Thymus (tissue), 11 donors: ENCODE measurements at regions not wholly inside any gene's neighbourhood (a gene's known extent, or its start where the extent isn't known, plus 50 kb on each side); places are given as distances from the start of the nearest gene placed in this dataset.
"Not testable (repeated sequence)": the region's sequence is repeated elsewhere in the genome, so short reads cannot be mapped to it uniquely, and the experiment has no call there.

Source experiments
- DNase-seq, 9 donors: peaks; one replicate each; pipeline ENCODE4 v3.0.0-alpha.2; 2013; ENCODE audit warnings: low spot score in 9 of 9, low read depth in 6 of 9, missing footprints in 1 of 9
- H3K27ac ChIP-seq, 2 donors: one replicate each; pipeline ENCODE4 v1.5.1; 2013; ENCODE audit warnings: control low read depth in 1 of 2, low read depth in 1 of 2, low read length in 1 of 2, mild to moderate bottlenecking in 1 of 2, moderate library complexity in 1 of 2
- H3K27me3 ChIP-seq, 2 donors: one replicate each; pipeline ENCODE4 v1.5.1; 2013; ENCODE audit warnings: low read length in 1 of 2; ENCODE audit not compliant: control insufficient read depth in 2 of 2, insufficient read depth in 1 of 2
- H3K36me3 ChIP-seq, 2 donors: one replicate each; pipeline ENCODE4 v1.5.1; 2013; ENCODE audit warnings: low read length in 1 of 2, mild to moderate bottlenecking in 1 of 2, moderate library complexity in 1 of 2; ENCODE audit not compliant: control insufficient read depth in 2 of 2, insufficient read depth in 2 of 2
- H3K4me1 ChIP-seq, 2 donors: one replicate each; pipeline ENCODE4 v1.5.1; 2013; ENCODE audit warnings: low read length in 2 of 2; ENCODE audit not compliant: control insufficient read depth in 2 of 2, insufficient read depth in 2 of 2
- H3K4me3 ChIP-seq, 2 donors: one replicate each; pipeline ENCODE4 v1.5.1; 2013; ENCODE audit warnings: low read length in 2 of 2, control low read depth in 1 of 2, mild to moderate bottlenecking in 1 of 2
- H3K9me3 ChIP-seq, 2 donors: one replicate each; pipeline ENCODE4 v1.5.1; 2013; ENCODE audit warnings: low read length in 1 of 2, mild to moderate bottlenecking in 1 of 2; ENCODE audit not compliant: control insufficient read depth in 2 of 2, insufficient read depth in 1 of 2
- WGBS: extraction: QIAGEN DNeasy Blood & Tissue Kit; methylation state at CpG from one replicate; pipeline ENCODE4 v1.1.7; 2013; 5-methylcytosine and 5-hydroxymethylcytosine counted together
- donor health status: healthy.

DNA sequence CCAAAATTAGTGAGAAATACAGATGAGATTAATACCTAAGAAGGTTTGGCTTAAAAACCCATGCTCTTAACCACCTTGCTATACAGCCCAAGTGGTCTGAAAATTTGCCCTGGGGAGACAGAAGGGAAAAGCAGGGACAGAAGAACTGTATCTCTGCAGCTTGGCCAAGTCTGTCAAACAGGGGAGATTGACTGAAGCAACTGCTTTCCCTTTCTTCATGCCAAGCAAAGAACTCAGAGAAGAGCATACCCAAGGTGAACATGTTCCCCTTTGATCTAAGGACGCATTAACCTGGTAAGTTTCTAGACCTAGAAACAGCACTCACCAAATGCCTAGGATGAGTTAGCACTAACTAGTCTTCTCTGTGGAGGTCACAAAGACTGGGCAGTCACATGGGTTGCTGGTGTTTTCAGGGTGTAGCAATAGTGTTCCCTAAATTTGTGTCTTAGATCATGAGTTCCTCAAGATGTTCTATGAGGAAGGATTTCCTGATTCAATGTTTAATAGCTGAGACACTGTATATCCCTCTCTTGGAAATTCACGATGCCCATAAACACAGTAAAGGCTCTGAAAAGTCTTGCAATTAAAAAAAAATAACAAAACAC, 75.6 kb upstream of the GRAMD1B start:
- peaks cover 4 to 11% of the 10 kb centered on the region in 2 donors for H3K27me3 ChIP-seq
- DNase-seq, result no peak
- peaks cover 2 to 16% of the 10 kb centered on the region in 2 donors for H3K4me1 ChIP-seq
- WGBS, result 95% methylated on average over 2 of the region's 2 CpGs
- H3K27ac ChIP-seq, result no peak overlapping the region
- H3K4me3 ChIP-seq, result no peak overlapping the region
- no peaks in the 10 kb centered on the region for H3K9me3 ChIP-seq
- no peaks in the 10 kb centered on the region for H3K36me3 ChIP-seq

DNA sequence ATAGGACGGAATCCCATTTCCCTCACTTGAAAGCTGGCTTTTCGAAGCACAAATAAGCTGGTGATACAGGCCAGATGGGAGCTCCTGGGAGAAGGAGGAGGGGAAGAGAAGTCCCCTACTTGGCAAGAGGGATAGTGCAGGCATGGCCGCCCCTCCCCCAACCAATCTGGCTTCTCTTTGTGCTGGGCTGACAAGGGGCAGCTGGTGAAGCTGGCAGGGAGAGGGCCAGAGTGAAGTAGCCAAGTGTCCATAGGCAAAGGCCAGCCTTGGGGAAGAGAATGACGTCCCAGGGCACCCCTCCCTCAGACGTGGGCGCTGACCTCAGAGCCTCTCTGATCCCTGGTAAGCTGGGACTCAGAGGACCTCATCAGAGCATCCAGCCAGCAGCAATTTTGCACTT, 78.7 kb upstream of the GRAMD1B start:
- Histone ChIP-seq H3K27ac (no peak overlapping the region), H3K36me3 (no peaks in the 10 kb centered on the region), H3K9me3 (no peaks in the 10 kb centered on the region), H3K4me1 (no peaks in the 10 kb centered on the region), H3K4me3 (no peak overlapping the region), H3K27me3 (no peaks in the 10 kb centered on the region)
- no peak for DNase-seq
- WGBS, result 96% methylated on average over 6 of the region's 6 CpGs

DNA sequence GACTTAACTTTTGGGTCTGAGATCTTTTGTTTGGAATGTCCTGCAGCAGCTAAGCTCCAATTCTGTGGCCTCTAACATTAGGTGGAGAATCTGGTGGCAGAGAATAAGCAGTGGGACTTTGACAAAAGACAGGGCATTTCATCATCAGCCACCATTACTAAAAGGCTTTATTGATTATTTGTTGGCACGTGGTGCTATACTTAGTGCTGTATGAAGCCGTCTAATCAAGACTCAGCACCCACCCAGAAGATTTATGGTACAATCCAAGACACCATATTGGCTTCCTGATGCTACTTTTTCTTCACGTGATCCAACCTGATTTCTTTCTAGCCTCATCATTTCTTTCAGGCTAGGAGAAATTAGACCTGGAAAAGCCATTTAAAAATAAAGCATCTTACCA, 80.7 kb upstream of the GRAMD1B start:
- Histone ChIP-seq H3K27ac (no peak overlapping the region), H3K27me3 (no peaks in the 10 kb centered on the region), H3K4me3 (no peak overlapping the region), H3K9me3 (no peaks in the 10 kb centered on the region), H3K36me3 (no peaks in the 10 kb centered on the region), H3K4me1 (peaks cover 0 to 3% of the 10 kb centered on the region in 2 donors)
- 96% methylated on average over 3 of the region's 3 CpGs for WGBS
- DNase-seq, result no peak

DNA sequence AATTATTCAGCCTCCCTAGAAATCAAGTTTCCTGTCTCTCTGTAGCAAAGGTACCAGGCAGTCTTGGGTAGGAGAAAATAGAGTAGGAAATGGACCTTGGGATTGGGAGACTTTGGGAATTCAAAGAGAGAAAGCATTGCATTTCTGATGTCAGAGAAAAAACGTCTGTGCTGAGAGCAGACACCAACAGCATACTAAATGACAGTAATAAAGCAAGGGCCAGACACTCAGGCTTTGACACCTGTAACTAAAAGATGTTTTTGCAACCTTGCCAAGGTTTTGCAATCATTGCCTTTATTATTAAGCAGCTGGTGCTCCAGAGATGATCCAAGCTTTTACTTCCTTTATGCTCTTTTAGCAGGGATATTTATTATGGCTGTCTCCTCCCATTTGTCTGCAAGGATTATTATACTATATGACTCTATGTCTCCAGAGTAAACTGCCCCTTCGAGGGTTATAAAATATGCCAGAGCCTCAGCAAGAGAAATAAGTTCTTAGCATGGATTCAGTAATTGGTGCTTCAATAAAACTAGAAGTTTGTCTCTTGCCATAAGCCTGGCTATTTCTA, 85.2 kb upstream of the GRAMD1B start:
- H3K36me3 ChIP-seq, result no peaks in the 10 kb centered on the region
- 84% methylated on average over 2 of the region's 2 CpGs for WGBS
- no peak for DNase-seq
- no peaks in the 10 kb centered on the region for H3K27me3 ChIP-seq
- no peak overlapping the region for H3K27ac ChIP-seq
- H3K9me3 ChIP-seq, result no peaks in the 10 kb centered on the region
- H3K4me1 ChIP-seq, result peaks cover 0 to 3% of the 10 kb centered on the region in 2 donors
- H3K4me3 ChIP-seq, result no peak overlapping the region

DNA sequence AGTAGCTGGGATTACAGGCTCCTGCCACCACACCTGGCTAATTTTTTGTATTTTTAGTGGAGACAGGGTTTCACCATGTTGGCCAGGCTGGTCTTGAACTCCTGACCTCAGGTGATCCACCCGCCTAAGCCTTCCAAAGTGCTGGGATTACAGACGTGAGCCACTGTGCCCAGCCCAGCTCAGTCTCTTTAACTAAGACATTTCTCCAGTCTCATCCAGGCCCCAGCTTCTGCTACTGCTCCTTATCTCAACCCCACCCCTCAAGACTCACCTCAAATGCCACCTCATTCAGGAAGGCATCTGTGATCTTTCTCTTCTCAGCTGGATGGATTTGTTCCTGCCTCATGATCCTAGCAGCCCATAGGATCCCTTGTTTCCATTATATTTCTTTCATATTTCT, 85.9 kb upstream of the GRAMD1B start:
- 93% methylated on average over 2 of the region's 2 CpGs for WGBS
- H3K36me3 ChIP-seq, H3K9me3 ChIP-seq, DNase-seq, H3K27me3 ChIP-seq, H3K4me3 ChIP-seq, H3K4me1 ChIP-seq, H3K27ac ChIP-seq: not testable (repeated sequence)

DNA sequence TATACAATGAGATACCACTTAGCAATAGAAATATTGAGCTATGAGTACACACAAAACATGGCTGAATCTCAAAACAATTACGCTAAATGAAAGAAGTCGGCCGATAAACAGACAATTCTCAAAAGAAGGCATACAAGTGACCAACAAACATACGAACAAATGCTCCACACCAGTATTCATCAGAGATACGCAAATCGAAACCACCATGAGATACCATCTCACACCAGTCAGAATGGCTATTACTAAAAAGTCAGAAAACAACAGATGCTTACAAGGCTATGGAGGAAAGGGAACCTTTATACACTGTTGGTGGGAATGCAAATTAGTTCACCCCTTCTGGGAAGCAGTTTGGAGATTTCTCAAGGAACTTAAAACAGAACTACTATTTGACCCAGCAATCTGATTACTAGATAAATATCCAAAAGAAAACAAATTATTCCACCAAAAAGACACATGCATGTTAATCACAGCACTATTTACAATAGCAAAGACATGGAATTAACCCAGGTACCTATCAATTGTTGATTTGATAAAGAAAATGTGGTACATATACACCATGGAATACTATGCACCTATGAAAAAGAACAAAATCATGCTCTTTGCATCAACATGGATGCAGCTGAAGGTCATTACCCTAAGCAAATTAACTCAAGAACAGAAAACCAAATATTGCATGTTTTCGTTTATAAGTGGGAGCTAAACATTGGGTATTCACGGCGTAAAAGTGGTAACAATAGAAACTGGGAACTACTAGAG, 90.9 kb upstream of the GRAMD1B start:
- no peaks in the 10 kb centered on the region for H3K27me3 ChIP-seq
- no peaks in the 10 kb centered on the region for H3K36me3 ChIP-seq
- no peak overlapping the region for H3K27ac ChIP-seq
- H3K4me1 ChIP-seq, result no peaks in the 10 kb centered on the region
- no peak for DNase-seq
- peaks cover 0 to 6% of the 10 kb centered on the region in 2 donors for H3K9me3 ChIP-seq
- WGBS, result 98% methylated on average over 9 of the region's 9 CpGs
- H3K4me3 ChIP-seq, result no peak overlapping the region

DNA sequence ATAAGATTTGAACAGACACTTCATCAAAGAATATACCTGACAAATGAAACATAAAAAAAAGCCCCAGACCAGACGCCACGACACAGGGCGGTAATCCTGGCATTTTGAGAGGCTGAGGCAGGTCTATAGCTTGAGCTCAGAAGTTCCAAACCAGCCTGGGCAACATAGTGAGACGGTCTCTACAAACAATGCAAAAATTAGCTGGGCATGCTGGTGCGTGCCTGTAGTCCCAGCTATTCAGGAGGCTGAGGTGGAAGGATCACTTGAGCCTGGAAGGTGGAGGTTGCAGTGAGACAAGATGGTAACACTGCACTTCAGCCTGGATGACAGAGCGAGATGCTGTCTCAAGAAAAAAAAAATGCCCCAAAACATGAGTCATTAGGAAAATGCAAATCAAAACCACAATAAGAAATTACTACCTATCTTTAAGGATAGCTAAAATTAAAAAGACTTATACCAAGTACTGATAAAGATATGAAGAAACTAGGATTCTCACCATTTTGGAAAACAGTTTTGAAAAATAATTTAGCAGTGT, 91.7 kb upstream of the GRAMD1B start:
- WGBS, result 97% methylated on average over 6 of the region's 6 CpGs
- Histone ChIP-seq H3K27me3 (no peaks in the 10 kb centered on the region), H3K36me3 (no peaks in the 10 kb centered on the region), H3K4me3 (no peak overlapping the region), H3K27ac (no peak overlapping the region), H3K4me1 (no peaks in the 10 kb centered on the region), H3K9me3 (peaks cover 0 to 6% of the 10 kb centered on the region in 2 donors)
- no peak for DNase-seq

DNA sequence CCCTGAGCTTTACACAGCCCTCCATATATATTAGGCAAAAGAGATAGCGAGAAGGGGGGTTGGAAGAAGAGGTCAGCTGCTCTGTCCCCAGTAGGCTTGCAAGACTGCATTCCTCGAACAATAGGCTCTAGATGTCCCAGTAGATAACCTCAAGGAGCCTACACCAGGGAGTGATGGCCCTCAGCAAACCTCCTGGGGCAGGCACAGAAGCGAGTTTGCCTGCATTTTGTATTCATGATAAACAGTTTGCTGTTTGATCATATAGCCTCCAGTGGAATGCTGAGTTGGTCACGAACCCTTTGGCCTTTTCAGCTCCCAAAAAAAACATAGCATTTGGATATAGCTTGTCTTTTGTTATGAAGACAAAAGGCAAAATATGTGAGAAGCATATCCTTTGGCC, 95.1 kb upstream of the GRAMD1B start:
- 95% methylated on average over 4 of the region's 4 CpGs for WGBS
- Histone ChIP-seq H3K4me1 (no peaks in the 10 kb centered on the region), H3K27me3 (no peaks in the 10 kb centered on the region), H3K36me3 (no peaks in the 10 kb centered on the region), H3K4me3 (no peak overlapping the region), H3K27ac (no peak overlapping the region), H3K9me3 (peaks cover 0 to 6% of the 10 kb centered on the region in 2 donors)
- DNase-seq, result no peak

- not testable (repeated sequence) for DNase-seq, H3K36me3 ChIP-seq, H3K4me3 ChIP-seq, H3K27me3 ChIP-seq, H3K27ac ChIP-seq, H3K4me1 ChIP-seq, H3K9me3 ChIP-seq
- 99% methylated on average over 1 of the region's 1 CpG for WGBS
Observed at GRCh38 chr11:123332577-123332976, 97.5 kb upstream of the GRAMD1B start.
